ENCODE measurements at regions not wholly inside any gene's neighbourhood (a gene's known extent, or its start where the extent isn't known, plus 50 kb on each side); places are given as distances from the start of the nearest gene placed in this dataset.

- ChIA-PET POLR2A (no interaction called here), CTCF (no interaction called here)
Measured at GRCh38 chrX:42944381-42944998, 166.5 kb upstream of the PPP1R2C start.

DNA sequence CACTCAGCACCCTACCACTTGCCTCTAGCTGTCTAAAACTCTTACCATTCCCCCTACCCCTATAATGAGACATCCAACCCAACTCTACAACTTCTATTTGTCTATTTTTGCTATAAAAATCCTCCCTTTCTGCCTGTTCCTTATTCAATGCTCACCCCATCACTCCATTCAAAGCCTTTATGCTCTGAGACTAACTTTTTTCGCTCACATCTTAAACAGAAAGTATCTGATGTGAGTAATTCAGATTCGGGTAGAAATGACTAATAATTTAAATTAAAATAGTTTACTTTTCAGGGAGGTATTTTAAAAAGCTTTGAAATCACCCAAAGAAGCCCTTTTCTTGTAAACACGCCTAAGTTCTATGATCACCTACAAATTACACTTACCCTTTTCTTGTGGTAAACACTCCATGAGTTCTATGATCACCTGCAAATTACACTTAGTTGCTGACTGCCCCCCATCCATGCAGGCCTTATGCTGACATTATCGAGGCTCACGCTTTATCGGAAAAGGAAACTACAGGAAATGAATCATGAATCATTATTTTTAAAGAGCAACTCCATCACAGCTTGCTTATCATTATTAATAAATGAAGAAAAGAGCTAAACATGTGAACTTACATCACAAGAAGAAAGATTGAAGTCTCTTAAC is 168.7 kb upstream of the PPP1R2C start:
- CTCF ChIA-PET: no interaction called here
- POLR2A ChIA-PET: no interaction called here

DNA sequence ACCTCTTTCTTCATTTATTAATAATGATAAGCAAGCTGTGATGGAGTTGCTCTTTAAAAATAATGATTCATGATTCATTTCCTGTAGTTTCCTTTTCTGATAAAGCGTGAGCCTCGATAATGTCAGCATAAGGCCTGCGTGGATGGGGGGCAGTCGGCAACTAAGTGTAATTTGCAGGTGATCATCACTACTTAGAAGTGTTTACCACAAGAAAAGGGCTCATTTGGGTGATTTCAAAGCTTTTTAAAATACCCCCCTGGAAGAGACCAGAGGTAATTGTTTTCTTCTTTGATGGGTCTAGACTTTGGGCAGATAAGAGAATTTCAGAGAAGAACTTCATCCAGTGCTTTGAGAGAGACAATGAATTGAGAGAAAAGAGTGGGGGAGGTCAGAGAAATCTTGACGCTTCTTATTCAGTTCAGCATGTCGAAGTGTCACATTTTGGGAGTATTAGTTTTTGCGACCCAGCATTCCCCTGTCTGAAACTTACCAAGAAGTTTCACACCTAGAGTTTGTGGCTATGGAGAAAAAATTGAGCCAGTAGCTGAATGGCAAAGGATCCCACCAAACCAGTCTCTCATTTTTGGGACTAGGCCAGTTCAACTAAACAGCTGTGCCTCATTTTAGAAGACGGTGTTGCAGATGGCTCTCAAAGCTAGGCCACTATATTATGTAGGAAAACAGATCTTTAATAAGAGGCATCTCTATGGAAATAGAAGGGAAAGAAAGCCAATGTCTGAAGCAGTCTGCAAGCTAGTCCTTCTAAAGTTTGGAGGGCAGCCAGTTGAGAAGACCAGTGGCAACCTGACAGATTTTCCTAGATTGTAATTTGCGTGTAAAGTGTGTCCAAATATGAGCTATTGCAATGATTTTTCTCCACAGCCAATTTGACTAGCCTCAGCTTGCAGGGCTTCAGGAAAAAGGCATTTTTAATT is 171.0 kb upstream of the PPP1R2C start:
- CTCF ChIA-PET: interaction anchor here (1.5 kb wide), 1 partner anchor 1027 kb away, joined by 3 read pairs; no protein-coding TSS in a partner anchor

GRCh38 chrX:42951747-42952146 is 173.8 kb upstream of the PPP1R2C start:
- ChIA-PET POLR2A (no interaction called here), CTCF (no interaction called here)

More for the DNA sequence above, 171.0 kb upstream of the PPP1R2C start:
- POLR2A ChIA-PET: no interaction called here

- POLR2A ChIA-PET: no interaction called here
- CTCF ChIA-PET: no interaction called here
Measured at GRCh38 chrX:42952621-42953020, 174.7 kb upstream of the PPP1R2C start.

DNA sequence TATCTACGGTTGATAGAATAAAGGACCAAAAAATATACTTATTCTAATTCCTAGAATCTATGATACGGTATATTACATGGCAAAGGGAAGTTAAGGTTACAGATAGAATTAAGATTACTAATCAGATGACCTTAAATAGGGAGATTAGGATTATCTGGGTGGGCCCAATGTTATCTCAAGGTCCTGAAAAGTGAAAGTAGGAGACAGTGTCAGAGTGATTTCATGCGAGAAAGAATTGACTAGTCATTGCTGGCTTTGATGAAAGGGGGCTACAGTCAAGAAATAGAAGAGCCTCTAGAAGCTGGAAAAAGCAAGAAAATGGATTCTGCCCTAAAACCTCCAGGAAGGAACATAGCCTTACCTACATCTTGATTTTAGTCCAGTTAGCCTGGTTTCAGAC is 176.9 kb upstream of the PPP1R2C start:
- CTCF ChIA-PET: no interaction called here
- POLR2A ChIA-PET: no interaction called here

GRCh38 chrX:42955349-42955748 is 177.4 kb upstream of the PPP1R2C start:
- CTCF ChIA-PET: no interaction called here
- POLR2A ChIA-PET: no interaction called here

DNA sequence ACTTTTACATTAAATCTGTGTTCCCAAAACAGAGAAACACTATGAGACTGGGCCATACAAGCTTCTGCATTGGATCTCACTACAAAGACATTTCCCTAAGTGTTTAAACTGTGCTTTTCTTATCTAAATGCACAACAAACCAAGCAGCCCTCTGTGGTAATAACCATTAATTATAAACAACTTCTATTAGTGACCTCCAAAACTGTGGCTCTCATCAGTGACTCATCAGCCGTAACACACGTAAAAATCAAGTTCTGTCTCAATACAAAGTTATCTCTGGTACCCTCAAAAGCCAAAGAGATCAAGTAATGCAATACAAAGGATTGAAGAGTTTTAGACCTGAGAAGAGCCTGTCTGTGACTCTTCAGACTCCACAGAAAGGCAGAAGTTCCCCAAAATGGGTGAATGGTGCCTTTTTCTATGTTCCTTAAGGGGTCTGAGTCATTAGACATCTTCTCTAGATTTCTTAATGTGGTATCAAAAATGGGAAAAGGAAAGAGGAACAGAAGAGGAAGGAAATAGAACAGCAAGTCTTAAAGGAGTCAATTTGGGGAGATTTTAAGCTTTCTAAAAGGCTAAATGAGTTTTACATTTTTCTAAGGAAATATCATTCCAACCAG is 189.8 kb upstream of the PPP1R2C start:
- ChIA-PET CTCF (no interaction called here), POLR2A (no interaction called here)

DNA sequence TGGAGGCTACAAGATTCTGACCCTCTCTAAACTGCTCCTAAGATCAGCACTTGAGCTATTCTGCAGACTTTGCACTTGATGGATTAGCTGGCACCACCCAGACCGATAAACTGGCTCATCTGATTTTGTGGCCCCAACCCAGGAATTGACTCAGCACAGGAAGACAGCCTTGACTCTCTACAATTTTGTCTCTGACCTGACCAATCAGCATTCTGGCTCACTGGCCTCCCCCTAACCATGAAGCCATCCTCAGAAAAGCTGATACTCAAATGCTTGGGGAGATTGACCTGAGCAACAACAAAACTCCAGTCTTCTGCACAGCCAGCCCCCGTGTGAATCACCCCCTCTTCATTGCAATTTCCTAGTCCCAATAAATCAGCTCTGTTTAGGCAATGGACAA is 195.4 kb upstream of the PPP1R2C start:
- POLR2A ChIA-PET: no interaction called here
- CTCF ChIA-PET: no interaction called here

- POLR2A ChIA-PET: no interaction called here
- CTCF ChIA-PET: no interaction called here
Measured at GRCh38 chrX:42975906-42976305, 197.9 kb upstream of the PPP1R2C start.

GRCh38 chrX:42976746-42977366 is 198.9 kb upstream of the PPP1R2C start:
- ChIA-PET CTCF (no interaction called here), POLR2A (no interaction called here)

- ChIA-PET POLR2A (no interaction called here), CTCF (no interaction called here)
Measured at GRCh38 chrX:42978655-42979379, 200.9 kb upstream of the PPP1R2C start.

DNA sequence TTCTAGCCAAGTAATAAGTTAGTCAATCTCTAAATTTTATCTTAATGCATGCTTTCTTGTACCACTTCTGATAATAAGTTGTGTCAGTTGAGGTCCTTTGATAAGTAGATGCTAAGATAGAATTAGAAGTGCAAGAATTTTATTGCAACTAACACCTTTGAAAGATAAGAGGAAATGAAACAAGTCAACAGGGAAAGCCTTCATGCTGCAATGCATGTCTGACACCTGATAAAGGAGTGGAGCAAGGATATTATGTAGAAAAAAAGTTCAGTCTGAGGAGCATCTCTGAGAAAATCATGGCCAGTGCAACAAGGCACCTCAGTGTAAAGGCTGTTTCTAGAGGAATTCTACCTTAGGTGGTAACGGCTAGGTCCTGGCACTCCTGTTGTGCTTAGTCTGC is 210.7 kb upstream of the PPP1R2C start:
- POLR2A ChIA-PET: no interaction called here

GRCh38 chrX:42992199-42992943 is 214.4 kb upstream of the PPP1R2C start:
- POLR2A ChIA-PET: no interaction called here
- CTCF ChIA-PET: no interaction called here

More for the DNA sequence above, 210.7 kb upstream of the PPP1R2C start:
- CTCF ChIA-PET: no interaction called here

- CTCF ChIA-PET: no interaction called here
- POLR2A ChIA-PET: no interaction called here
Measured at GRCh38 chrX:42996861-42997260, 218.9 kb upstream of the PPP1R2C start.

DNA sequence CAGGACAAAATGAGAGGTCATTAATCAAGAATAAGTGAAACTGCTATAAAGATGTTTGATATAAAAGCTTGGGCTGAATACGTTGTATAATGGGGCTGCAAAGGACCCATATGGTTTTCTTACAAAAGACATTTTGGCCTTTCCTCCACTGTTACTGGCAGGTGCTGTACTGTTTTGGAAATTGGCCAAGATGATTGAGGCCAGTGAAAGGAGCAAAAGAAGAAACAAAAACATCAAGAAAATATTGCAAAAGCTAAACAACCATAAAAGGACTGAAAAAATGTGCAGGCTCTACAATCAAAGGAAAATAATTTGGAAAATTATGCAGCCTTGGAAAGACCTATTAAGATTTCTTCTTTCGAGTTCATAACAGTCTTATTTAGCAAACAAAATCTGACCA is 222.2 kb upstream of the PPP1R2C start:
- CTCF ChIA-PET: no interaction called here
- POLR2A ChIA-PET: no interaction called here

- ChIA-PET CTCF (no interaction called here), POLR2A (no interaction called here)
Measured at GRCh38 chrX:43002526-43003203, 224.7 kb upstream of the PPP1R2C start.

GRCh38 chrX:43003204-43003565 is 225.2 kb upstream of the PPP1R2C start:
- ChIA-PET POLR2A (no interaction called here), CTCF (no interaction called here)

GRCh38 chrX:43003939-43004338 is 226.0 kb upstream of the PPP1R2C start:
- POLR2A ChIA-PET: no interaction called here

More at GRCh38 chrX:43003939-43004338, 226.0 kb upstream of the PPP1R2C start:
- CTCF ChIA-PET: no interaction called here

Data from activated CD8-positive, alpha-beta memory T cell treated with anti-CD3 and anti-CD28 coated beads for 36 hours (primary cell).